PC-3 (cell line): ENCODE measurements at regions not wholly inside any gene's neighbourhood (a gene's known extent, or its start where the extent isn't known, plus 50 kb on each side); places are given as distances from the start of the nearest gene placed in this dataset.

Source experiments
- CTCF ChIP-seq: fragments of 300-600 bp; sonication (generic); conservative IDR thresholded peaks from 2 replicates; pipeline ENCODE4 v1.5.1; 2017; ENCODE audit warnings: antibody characterized with exemption, low read depth, mild to moderate bottlenecking, low read length
- EZH2 ChIP-seq: fragments of 300-600 bp; sonication (generic); IDR thresholded peaks from one replicate; pipeline ENCODE4 v1.6.1; 2017; ENCODE audit warnings: antibody characterized with exemption, mild to moderate bottlenecking, low read length; ENCODE audit not compliant: unreplicated experiment

- no peak for TF ChIP-seq CTCF
- TF ChIP-seq EZH2: no peak
Observed at GRCh38 chr3:61444782-61445181, 116.6 kb upstream of the PTPRG start.
